Sigmoid colon (tissue), 4 donors: ENCODE measurements at regions not wholly inside any gene's neighbourhood (a gene's known extent, or its start where the extent isn't known, plus 50 kb on each side); places are given as distances from the start of the nearest gene placed in this dataset.
"Not testable (repeated sequence)": the region's sequence is repeated elsewhere in the genome, so short reads cannot be mapped to it uniquely, and the experiment has no call there.

Source experiments
- POLR2AphosphoS5 ChIP-seq, 4 donors: sonication (generic); formaldehyde crosslinking; IDR thresholded peaks; one replicate each; pipeline ENCODE4 v1.6.1; 2017; ENCODE audit warnings: antibody characterized with exemption in 4 of 4
- TF ChIP-seq, protein P1 (sequence below), 4 experiments: fragments of 450-650 bp in 3 of 4; fragments of 200-600 bp in 1 of 4; IDR thresholded peaks; one replicate each; pipeline ENCODE4 v1.5.1; 2016 to 2019; ENCODE audit warnings: antibody characterized with exemption in 4 of 4, mild to moderate bottlenecking in 3 of 4, moderate library complexity in 2 of 4

DNA sequence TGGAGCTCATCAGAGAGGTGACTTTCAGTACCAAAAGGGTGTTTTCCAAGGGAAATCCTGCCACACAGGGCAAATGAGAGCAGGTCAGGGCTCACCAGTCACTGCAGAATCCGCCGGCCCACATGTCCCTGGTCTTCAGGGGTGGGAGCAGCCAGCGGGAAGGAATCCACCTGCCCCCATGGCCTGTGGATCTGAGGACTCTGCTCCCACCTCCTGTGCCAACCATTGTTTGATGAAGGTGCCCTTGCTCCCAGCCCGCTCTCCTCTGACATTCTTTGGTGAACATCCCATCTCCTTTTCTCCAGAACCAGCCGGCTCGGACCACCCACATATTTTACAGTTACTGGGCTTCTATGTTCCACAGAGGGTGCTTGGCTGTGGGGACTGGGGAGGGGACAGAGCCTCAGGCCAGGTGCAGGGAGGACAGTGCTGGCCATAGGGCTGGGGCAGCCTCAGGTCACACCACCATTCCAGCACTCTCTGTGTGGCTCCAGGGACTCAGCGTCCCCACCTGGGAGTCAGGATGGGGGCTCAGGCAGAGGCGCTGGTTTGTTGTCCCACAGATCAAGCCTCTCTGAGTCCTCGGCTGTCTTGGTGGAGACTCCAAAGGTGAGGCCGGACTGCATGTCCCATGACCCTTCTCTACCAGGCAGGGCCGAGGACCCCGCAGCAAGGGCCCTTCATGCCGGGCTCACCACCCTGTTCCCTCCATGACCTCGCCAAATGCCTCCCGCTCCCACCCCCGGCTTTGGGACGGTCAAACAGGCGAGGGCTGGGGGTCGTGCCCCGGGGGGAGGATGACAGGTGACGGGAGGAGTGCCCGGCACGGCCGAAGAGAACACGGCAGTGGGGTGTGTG lies 183.2 kb upstream of the ZNF469 start:
- TF ChIP-seq, protein P1, sequence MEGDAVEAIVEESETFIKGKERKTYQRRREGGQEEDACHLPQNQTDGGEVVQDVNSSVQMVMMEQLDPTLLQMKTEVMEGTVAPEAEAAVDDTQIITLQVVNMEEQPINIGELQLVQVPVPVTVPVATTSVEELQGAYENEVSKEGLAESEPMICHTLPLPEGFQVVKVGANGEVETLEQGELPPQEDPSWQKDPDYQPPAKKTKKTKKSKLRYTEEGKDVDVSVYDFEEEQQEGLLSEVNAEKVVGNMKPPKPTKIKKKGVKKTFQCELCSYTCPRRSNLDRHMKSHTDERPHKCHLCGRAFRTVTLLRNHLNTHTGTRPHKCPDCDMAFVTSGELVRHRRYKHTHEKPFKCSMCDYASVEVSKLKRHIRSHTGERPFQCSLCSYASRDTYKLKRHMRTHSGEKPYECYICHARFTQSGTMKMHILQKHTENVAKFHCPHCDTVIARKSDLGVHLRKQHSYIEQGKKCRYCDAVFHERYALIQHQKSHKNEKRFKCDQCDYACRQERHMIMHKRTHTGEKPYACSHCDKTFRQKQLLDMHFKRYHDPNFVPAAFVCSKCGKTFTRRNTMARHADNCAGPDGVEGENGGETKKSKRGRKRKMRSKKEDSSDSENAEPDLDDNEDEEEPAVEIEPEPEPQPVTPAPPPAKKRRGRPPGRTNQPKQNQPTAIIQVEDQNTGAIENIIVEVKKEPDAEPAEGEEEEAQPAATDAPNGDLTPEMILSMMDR (IDR thresholded peaks at IDR 0.05): not testable (repeated sequence)
- TF ChIP-seq POLR2AphosphoS5 (IDR thresholded peaks at IDR 0.05): not testable (repeated sequence)
